ENCODE measurements at regions not wholly inside any gene's neighbourhood (a gene's known extent, or its start where the extent isn't known, plus 50 kb on each side); places are given as distances from the start of the nearest gene placed in this dataset.
"Not testable (repeated sequence)": the region's sequence is repeated elsewhere in the genome, so short reads cannot be mapped to it uniquely, and the experiment has no call there.

DNA sequence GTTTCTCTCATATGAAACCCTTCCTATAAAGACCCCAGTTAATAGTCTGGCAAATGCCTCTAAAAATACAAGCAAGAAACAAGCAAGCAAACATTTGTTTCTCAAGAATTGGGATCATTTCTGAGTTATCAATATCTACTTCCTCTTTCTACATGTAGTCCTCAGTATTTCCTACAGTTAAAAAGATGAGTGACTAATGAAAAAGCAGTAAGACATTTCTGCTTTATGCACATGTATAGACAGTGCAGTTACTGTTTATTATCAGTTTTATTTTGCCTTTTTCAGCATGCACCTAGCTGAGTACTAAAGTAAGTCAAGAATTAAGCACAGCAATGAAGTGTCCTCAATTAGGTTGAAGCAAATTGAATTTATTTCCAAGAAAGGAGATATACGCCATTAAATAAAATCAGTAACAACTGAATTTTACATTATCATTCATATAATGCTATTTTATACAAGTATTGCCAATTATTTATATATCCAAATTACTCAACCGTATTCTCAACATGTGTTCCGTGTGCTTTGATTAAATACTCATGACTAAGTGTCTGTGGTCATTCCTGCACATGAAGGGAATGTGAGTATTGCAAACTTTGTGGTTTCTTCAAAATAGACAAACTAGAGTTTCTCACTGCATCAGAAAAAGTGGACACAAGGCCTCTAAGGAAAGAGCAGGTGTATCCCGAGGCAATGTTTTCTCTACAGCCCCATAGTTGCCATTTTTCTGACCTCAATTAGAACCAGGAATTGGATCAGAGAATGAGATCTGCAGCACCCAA lies 159.3 kb upstream of the MARCKS start:
- in situ Hi-C loops (cut with HindIII; ENCODE audit: low sequenced_read_pairs) = no loop called here

DNA sequence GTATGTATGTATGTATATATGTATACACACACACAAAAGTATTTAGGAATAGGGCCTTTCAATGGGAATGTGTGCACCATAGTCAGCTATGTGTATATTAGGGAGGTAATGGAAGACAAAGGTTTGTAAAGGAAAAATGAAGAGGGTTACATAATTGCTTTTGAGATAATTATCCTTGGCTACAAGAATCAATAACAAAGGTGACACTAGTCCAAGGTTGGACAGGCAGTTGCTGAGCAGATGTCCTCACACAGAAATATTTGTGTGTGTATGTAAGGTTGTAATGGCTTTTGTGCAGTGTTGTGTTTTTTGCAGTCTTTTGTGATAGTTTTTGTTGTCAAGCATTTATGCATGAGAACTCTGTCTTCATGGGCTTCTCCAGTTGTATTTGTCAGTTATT lies 157.9 kb upstream of the MARCKS start:
- in situ Hi-C loops (cut with HindIII; ENCODE audit: low sequenced_read_pairs) = no loop called here

DNA sequence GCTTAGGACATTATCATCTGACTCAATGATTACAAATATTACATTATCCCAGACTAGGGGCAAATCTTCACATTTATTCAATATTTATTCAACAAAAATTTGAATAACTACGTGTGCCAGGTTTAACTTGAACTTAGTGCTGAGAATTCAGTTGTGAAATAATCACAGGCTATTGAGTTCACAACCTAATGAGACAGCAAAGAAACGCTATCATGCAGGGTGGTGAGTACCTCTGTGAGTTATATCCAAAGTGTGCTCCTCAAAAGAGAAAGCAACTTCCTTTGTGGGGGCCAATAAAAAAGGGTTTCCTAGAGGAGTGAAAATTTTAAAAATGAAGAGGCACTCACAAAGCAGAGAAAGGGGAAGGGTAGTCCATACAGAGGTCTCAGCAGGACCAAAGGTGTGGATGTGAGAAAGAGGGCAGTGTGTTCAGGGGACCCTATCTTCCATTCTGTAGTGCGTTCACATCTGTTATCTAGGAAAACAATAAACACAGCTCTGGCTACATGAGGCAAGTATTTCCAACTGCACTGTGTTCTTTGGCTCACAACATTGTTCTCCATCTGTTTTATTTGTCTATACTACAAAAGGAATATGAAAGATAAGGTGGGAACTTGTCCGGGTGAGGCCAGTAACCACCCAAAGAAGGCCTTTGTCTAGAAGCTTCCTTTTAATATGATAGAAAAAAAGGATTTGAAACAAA lies 155.4 kb upstream of the MARCKS start:
- in situ Hi-C loops (cut with HindIII; ENCODE audit: low sequenced_read_pairs) = no loop called here

DNA sequence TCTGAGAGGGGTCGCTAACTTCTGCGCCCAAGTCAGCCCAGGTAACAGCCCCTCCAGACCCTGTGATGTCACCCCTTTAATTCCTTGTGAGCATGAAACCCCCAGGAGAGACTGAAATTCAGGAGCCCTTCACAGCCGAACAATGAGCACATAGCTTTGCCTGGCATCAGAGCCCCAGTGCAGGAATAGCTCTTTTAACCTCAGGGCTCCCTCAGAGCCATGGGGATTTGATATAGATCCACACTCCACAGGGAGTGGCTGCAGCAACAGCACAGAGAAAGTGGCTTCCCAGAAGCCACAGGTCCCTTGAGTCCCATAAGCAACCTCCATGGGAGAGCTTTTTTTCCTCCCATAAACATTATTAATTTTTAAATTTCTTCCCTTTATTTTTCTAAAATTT lies 150.0 kb upstream of the MARCKS start:
- in situ Hi-C loops (cut with HindIII; ENCODE audit: low sequenced_read_pairs) = no loop called here

DNA sequence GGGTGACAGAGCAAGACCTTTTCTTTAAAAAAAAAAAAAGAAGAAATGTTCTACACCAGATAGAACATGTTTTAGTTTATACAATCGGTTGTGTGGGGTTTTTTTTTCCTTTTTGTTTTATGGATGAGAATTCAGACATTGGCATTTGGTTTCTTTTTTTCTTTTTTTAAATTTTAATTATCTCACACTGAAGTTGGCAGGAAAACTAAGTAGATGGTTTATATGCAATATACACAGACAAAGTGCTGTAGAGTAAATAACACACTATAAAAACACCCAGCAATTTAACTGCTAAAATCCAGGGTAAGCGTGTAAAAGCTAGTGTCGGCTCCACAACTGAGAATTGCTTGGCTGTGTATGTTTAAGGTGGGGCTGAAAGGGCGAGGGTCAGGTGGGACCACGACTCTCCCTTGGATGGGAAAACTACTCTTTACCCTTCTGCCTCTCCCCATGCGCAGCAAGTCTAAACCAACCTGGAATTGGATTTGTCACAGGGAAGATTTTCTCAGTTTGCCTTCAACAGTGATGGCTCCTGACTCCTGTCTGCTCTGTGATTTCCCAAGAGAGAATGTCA lies 147.1 kb upstream of the MARCKS start:
- in situ Hi-C loops (cut with HindIII; ENCODE audit: low sequenced_read_pairs) = no loop called here

GRCh38 chr6:113713665-113714064 lies 143.5 kb upstream of the MARCKS start:
- in situ Hi-C loops (cut with HindIII; ENCODE audit: low sequenced_read_pairs) = no loop called here

DNA sequence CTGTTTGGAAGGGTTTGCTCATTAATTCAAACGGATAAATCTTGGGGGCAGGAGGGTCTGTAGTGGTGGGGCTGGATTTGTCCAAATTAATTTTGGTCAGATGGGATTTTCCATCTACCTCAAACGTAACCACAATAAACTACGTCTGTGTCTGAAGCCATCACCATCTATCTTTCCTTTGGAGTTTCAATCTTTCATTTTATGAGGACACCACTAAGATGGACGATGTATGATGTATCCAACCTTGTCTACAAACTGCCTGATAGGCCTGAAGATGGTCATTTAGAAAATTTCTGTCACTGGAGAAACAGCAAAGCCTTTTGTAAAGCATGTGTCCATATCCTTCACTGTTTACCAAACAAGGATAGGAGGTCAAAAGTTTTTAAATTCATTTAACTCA lies 138.6 kb upstream of the MARCKS start:
- in situ Hi-C loops (cut with HindIII; ENCODE audit: low sequenced_read_pairs) = no loop called here

DNA sequence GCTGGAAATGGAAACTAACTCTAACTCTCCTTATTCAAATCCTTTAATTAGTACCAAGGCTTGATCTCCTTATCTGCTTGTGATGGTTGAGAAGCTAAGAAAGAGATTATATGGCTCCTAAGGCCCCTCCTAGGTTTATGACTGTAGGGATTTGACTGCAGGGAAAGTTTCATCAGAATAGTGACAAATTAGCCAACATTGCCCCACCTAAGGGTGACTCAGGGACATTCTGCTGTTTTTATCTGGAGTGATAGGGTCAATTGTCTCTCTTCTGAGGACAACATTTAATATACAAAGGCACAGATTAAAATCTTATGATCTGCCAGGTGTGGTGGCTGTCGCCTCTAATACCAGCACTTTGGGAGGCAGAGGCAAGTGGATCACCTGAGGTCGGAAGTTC lies 138.1 kb upstream of the MARCKS start:
- in situ Hi-C loops (cut with HindIII; ENCODE audit: low sequenced_read_pairs) = no loop called here

DNA sequence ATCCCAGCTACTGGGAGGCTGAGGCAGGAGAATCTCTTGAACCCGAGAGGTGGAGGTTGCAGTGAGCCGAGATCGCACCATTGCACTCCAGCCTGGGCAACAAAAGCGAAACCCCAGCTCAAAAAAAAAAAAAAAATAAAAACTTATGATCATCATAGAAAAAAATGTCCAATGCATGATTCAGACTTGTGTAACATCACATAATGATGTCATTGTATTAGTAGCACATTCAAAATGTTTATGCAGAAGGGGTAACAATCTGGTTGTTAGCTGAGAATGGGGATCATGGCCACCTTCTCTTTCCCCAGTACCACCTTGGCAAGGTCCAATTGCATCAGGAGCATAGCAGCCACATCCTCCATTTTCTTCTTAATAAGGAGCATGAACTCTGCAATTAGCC lies 137.6 kb upstream of the MARCKS start:
- in situ Hi-C loops (cut with HindIII; ENCODE audit: low sequenced_read_pairs) = no loop called here

GRCh38 chr6:113723182-113723581 lies 134.0 kb upstream of the MARCKS start:
- in situ Hi-C loops (cut with HindIII; ENCODE audit: low sequenced_read_pairs) = no loop called here

DNA sequence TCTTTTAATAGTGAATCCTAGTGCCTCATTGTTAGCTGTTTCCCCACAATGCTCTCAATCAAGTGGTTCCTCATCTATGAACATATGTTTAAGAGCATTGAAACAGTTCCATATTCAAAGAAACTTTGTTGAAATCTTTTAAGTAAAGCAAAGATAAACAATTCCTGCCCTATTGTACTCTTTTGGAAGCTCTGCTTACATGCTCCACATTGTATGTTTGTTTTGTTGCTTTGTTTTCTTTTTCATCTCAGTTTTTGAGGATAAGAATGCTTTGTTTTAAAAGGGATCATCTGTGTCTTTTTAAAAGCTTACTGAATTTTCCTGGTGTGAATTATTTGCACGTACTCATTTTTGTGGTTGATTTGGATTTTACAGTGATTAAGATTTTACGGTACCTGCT lies 132.2 kb upstream of the MARCKS start:
- in situ Hi-C loops (cut with HindIII; ENCODE audit: low sequenced_read_pairs) = not testable (repeated sequence)

DNA sequence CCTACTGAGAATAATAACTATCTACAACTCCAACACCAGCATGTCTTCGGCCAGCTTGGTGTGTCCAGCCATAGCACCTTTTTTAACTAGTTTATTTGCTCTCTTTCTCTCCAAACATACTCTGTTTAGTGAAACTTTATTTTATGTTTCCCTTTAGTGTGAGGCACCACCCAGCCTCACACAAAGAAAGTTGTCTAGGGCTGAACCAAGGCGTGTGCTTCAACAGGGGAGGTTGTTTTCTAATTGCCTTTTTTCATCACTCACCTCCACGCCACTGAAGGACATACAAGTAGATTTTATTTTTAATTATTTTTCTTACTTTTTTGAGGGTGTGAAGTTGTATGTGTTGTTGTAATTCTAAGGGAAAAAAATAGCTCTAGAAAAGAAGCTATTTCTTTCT lies 125.6 kb upstream of the MARCKS start:
- in situ Hi-C loops (cut with HindIII; ENCODE audit: low sequenced_read_pairs) = no loop called here

DNA sequence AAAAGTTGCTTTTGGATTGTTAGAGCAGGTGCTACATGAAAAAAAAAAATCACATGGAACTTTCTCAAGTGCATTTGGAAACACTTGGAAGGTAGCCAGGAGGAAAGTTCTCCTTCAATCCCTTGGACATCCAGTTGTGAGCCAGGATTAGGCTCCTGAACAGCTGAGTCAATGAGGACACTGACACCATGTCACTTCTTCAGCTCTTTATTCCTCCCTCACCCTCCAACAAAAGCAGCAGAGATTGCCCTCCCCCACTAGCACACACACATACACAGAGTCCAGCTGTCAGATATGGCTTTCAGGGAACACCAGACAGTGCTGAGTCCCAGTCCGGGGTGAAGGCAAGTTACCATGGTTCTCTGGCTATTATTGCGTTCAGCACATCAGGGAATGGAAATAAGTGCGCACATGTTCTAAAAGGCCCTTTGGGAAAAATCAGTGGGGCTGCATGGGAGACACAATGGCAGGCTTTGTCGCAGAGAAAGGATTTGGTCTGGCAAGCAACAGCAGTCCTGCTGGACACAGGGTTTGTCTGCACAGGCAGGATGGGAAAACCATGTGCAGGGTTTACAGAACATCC lies 124.7 kb upstream of the MARCKS start:
- in situ Hi-C loops (cut with HindIII; ENCODE audit: low sequenced_read_pairs) = no loop called here

DNA sequence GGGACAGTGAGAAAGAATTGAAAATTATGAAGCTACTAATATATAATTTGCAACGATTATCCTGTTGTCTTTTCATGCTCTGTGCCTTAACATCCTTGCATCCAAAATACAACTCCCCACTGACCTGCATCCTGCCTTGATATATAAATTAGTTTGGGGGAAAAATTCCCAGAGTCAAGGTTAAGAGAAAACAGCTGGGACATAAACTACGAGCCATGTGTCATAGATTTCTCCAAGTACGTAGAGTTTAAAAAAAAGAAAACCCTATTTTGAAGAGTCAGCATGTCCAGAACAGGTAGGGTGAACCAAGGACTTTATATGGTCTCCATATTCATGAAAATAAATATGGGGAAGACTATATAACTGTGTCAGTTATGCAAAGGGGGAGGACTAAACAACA lies 123.8 kb upstream of the MARCKS start:
- in situ Hi-C loops (cut with HindIII; ENCODE audit: low sequenced_read_pairs) = no loop called here

GRCh38 chr6:113734982-113735381 lies 122.2 kb upstream of the MARCKS start:
- in situ Hi-C loops (cut with HindIII; ENCODE audit: low sequenced_read_pairs) = no loop called here

GRCh38 chr6:113735491-113735890 lies 121.7 kb upstream of the MARCKS start:
- in situ Hi-C loops (cut with HindIII; ENCODE audit: low sequenced_read_pairs) = no loop called here

- in situ Hi-C loops (cut with HindIII; ENCODE audit: low sequenced_read_pairs) = no loop called here
Observed at GRCh38 chr6:113736978-113737377, 120.2 kb upstream of the MARCKS start.

DNA sequence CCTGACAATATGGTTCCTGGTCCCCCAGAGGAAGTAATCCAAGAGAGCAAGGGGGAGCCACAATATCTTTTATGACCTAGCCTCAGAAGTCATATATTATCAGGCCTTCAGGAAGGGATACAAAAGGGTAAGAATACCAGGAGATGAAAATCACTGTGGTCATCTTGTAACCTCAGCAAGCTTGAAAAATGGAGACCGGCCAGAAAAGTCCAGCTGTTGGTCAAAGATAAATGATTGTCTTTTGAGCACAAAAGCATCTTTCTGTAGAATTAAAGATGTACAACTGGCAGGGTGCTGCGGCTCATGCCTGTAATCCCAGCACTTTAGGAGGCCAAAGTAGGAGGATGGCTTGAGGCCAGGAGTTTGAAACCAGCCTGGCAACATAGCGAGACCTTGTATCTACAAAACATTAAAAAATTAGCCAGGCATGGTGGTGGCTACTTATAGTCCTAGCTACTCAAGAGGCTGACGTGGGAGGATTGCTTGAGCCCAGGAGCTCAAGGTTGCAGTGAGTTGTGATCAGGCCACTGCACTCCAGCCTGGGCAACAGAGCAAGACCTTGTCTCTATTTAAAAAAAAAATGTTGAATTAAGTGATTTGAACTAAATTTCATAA lies 118.0 kb upstream of the MARCKS start:
- in situ Hi-C loops (cut with HindIII; ENCODE audit: low sequenced_read_pairs) = no loop called here

DNA sequence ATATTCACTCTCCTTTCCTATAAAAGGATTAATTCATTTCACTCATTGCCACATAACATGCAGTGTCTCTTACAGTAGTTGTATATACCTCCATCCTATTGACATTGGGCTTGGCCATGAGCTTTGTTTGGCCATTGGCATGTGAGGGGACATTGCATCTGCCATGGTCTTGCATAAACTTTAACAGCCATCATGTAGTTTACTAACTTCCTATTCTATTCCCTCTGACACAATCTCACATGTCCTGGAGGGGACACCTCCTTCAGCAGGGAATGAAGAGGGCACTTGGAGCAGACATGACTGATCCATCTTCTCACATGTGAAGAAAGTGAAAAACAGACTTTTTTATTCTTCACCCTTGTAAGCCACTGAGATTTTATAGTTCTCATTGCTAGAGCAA lies 115.5 kb upstream of the MARCKS start:
- in situ Hi-C loops (cut with HindIII; ENCODE audit: low sequenced_read_pairs) = no loop called here

DNA sequence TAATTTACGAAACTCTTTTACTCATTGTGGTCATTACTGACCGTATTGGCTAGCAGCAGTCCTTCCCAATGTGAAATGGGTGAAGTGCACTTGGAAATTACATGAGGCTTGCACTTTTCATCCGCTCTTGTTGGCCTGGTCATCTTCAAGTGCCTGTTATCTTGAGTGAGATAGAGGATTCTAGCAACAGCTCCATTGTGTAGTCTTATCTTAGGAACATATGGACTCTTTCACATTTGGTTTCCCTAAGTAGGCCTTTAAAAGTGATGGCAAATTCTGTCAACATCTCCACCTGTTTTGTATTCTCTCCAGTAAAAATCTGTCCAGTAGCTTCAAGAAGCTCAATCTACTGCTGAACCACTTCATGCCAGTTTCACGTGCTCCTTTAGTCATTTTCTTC lies 114.8 kb upstream of the MARCKS start:
- in situ Hi-C loops (cut with HindIII; ENCODE audit: low sequenced_read_pairs) = no loop called here

GRCh38 chr6:113744861-113745260 lies 112.3 kb upstream of the MARCKS start:
- in situ Hi-C loops (cut with HindIII; ENCODE audit: low sequenced_read_pairs) = no loop called here
